HG03108 (cell line): ENCODE measurements at regions not wholly inside any gene's neighbourhood (a gene's known extent, or its start where the extent isn't known, plus 50 kb on each side); places are given as distances from the start of the nearest gene placed in this dataset.

ENCODE experiments used
- ATAC-seq: cut with Tn5 transposase; IDR thresholded peaks from one replicate; pipeline ENCODE4 v1.9.1; 2021; ENCODE audit warnings: moderate library complexity; ENCODE audit not compliant: unreplicated experiment

GRCh38 chrX:130974323-130974722 is 71.3 kb upstream of the ENOX2 start:
- no peak for ATAC-seq

GRCh38 chrX:130975947-130976346 is 72.9 kb upstream of the ENOX2 start:
- peak; percentile 54 for ATAC-seq

DNA sequence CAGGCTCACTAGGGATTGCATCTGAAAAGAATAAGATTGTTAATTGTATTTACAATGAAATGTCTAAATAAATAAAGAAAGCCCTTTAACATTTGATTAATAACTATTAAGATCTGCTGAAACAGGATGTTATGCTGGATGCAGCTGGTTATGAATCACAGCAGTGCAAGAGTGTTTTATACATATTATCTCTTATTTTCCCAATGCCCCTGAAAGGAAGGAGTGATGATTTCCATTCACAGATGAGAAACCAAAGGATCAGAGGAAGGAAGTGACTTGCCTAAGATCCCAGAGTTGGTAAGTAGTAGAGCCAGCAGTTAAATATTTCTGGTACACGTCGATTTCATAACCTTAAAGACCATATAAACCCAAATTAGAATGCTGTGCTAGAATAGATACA is 76.3 kb upstream of the ARHGAP36 start:
- no peak for ATAC-seq

DNA sequence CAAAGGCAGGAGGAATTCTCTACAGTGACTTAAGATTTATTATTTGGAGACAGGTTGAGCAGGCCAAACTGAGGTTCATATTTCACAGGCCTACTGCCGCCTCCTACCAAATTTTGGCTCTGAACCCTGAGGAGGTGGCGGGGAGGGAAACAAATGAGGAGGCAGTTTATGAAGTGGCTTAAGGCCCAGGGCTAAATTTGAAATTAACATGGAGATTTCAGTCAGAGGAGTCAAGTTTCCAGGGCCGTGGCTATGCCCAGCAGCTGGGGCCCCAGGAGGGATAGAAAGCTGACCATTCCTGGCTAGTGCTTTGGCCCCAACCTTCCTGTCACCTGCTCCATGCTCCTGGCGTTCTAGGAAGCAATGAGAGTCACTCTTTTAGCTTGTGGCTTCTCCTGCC is 73.4 kb upstream of the ARHGAP36 start:
- ATAC-seq, result no peak

- no peak for ATAC-seq
Measured at GRCh38 chrX:130987241-130987640, 70.9 kb upstream of the ARHGAP36 start.

- no peak for ATAC-seq
Measured at GRCh38 chrX:130990723-130991122, 67.4 kb upstream of the ARHGAP36 start.

- ATAC-seq, result no peak
Measured at GRCh38 chrX:130994671-130995070, 63.5 kb upstream of the ARHGAP36 start.

- no peak for ATAC-seq
Measured at GRCh38 chrX:130995439-130995838, 62.7 kb upstream of the ARHGAP36 start.

DNA sequence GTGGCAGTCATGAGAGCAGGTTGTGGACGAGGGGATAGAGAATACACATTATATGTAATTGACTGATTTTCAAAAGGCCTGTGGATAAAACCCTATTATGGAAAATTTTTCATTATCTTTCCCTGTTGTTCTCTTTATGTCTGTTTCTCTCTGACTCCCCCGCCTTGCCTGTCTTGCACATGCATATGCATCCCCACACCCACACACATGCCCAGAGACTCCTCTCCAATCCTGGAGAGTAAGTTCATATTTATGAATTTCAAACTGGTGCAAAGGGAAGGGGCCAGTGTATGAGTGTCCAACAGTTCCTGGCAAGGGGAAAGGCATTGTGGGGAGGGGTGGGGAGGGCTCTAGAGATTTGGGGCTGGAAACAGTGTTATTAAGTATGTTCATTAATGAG is 60.8 kb upstream of the ARHGAP36 start:
- ATAC-seq, result no peak

DNA sequence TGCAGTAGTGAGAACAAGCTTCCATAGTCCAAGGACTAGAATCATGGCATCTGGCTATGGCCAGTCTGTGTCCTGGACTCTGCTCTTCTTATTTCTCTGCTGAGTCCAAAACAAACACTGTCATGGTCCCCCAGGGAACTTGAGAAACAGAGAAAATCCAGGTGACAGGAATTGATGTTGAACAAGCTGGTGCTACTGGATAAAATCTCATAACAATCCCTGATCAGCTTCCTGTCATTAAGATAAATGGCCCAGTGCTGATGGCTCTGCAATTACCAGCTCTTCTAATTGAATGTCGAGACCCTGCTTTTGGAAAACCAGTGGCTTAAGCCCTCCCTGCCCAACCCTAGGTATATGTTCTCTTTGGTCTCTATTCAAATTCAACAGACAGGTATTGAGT is 58.8 kb upstream of the ARHGAP36 start:
- ATAC-seq, result no peak
